ENCODE measurements at regions not wholly inside any gene's neighbourhood (a gene's known extent, or its start where the extent isn't known, plus 50 kb on each side); places are given as distances from the start of the nearest gene placed in this dataset.

DNA sequence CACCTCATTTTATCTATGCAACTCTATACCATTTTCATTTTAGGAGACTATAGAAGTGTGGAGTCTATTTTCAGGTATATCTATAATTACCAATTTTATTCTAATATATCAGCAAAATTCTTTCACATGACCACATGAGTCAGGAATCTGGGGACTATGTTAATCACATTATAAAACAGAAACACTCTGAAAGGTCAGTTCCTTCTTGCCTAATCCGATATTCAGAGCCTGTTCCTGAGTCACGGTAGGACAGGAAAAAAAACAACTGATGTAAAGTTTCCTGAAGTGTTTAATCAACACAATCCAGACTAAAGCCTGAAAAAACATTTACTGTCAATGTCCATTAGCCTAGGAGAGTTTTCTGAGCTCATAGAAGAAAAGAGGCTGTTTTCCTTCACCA lies 1902.3 kb downstream of the NCAM2 start:
- TF ChIP-seq, protein P1, sequence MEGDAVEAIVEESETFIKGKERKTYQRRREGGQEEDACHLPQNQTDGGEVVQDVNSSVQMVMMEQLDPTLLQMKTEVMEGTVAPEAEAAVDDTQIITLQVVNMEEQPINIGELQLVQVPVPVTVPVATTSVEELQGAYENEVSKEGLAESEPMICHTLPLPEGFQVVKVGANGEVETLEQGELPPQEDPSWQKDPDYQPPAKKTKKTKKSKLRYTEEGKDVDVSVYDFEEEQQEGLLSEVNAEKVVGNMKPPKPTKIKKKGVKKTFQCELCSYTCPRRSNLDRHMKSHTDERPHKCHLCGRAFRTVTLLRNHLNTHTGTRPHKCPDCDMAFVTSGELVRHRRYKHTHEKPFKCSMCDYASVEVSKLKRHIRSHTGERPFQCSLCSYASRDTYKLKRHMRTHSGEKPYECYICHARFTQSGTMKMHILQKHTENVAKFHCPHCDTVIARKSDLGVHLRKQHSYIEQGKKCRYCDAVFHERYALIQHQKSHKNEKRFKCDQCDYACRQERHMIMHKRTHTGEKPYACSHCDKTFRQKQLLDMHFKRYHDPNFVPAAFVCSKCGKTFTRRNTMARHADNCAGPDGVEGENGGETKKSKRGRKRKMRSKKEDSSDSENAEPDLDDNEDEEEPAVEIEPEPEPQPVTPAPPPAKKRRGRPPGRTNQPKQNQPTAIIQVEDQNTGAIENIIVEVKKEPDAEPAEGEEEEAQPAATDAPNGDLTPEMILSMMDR (IDR thresholded peaks at IDR 0.05), result no peak
- TF ChIP-seq CREB1 (CRISPR knock-in tag; IDR thresholded peaks at IDR 0.05) (no peak), TCF7 (CRISPR knock-in tag; IDR thresholded peaks at IDR 0.05; ENCODE audit: low read depth) (no peak), ATF1 (CRISPR knock-in tag; IDR thresholded peaks at IDR 0.05) (no peak), SOX15 (CRISPR knock-in tag; IDR thresholded peaks at IDR 0.05) (no peak)
- TF ChIP-seq, protein P2, sequence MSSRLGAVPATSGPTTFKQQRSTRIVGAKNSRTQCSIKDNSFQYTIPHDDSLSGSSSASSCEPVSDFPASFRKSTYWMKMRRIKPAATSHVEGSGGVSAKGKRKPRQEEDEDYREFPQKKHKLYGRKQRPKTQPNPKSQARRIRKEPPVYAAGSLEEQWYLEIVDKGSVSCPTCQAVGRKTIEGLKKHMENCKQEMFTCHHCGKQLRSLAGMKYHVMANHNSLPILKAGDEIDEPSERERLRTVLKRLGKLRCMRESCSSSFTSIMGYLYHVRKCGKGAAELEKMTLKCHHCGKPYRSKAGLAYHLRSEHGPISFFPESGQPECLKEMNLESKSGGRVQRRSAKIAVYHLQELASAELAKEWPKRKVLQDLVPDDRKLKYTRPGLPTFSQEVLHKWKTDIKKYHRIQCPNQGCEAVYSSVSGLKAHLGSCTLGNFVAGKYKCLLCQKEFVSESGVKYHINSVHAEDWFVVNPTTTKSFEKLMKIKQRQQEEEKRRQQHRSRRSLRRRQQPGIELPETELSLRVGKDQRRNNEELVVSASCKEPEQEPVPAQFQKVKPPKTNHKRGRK (CRISPR knock-in tag; IDR thresholded peaks at IDR 0.05; ENCODE audit: borderline replicate concordance), result no peak

All from WTC11 (cell line).